GM12873 (cell line): ENCODE measurements at regions not wholly inside any gene's neighbourhood (a gene's known extent, or its start where the extent isn't known, plus 50 kb on each side); places are given as distances from the start of the nearest gene placed in this dataset.

Experiments used
- CTCF ChIP-seq: IDR thresholded peaks from 2 replicates; pipeline ENCODE4 v1.5.1; 2012; ENCODE audit warnings: low read depth, mild to moderate bottlenecking, moderate library complexity, low read length, control low read depth; ENCODE audit not compliant: insufficient read depth; ENCODE audit errors: missing control alignments

GRCh38 chrX:149259241-149259640, 245.9 kb downstream of the IDS start:
- TF ChIP-seq CTCF: no peak

- TF ChIP-seq CTCF: no peak
Measured at GRCh38 chrX:149255860-149256259, 249.2 kb downstream of the IDS start.

GRCh38 chrX:149248073-149248625, 257.0 kb downstream of the IDS start:
- TF ChIP-seq CTCF: no peak

- no peak for TF ChIP-seq CTCF
Measured at GRCh38 chrX:149230689-149231088, 274.4 kb downstream of the IDS start.

- TF ChIP-seq CTCF: no peak
Measured at GRCh38 chrX:149223854-149224253, 281.3 kb downstream of the IDS start.

- TF ChIP-seq CTCF: no peak
Measured at GRCh38 chrX:149222040-149222439, 283.1 kb downstream of the IDS start.

GRCh38 chrX:149221230-149221629, 283.9 kb downstream of the IDS start:
- no peak for TF ChIP-seq CTCF
